C4-2B (cell line): ENCODE measurements at regions not wholly inside any gene's neighbourhood (a gene's known extent, or its start where the extent isn't known, plus 50 kb on each side); places are given as distances from the start of the nearest gene placed in this dataset.

Experiments
- ZFX ChIP-seq: fragments of 450-650 bp; IDR thresholded peaks from 2 replicates; pipeline ENCODE4 v1.6.1; 2017
- TF ChIP-seq, protein P1 (sequence below): fragments of 450-650 bp; conservative IDR thresholded peaks from 2 replicates; pipeline ENCODE4 v1.5.1; 2017; ENCODE audit warnings: mild to moderate bottlenecking

DNA sequence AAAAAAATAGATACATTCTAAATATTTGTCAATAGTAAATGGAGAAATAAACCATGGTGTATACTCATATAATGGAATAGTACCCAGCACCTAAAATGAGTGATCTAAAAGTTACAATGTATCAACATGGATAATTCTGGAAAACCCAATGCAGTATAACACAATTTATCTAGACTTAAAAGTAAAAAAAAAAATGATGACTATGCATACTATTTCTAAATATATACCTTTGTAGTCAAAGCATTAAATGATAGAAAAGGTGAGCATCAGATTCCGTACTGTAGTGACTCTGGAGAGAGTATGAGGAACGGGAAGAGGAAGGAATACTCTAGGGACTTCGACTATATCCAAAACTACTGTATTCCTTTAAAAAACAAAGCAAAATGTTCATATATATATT lies 115.2 kb upstream of the CDCA7L start:
- TF ChIP-seq, protein P1, sequence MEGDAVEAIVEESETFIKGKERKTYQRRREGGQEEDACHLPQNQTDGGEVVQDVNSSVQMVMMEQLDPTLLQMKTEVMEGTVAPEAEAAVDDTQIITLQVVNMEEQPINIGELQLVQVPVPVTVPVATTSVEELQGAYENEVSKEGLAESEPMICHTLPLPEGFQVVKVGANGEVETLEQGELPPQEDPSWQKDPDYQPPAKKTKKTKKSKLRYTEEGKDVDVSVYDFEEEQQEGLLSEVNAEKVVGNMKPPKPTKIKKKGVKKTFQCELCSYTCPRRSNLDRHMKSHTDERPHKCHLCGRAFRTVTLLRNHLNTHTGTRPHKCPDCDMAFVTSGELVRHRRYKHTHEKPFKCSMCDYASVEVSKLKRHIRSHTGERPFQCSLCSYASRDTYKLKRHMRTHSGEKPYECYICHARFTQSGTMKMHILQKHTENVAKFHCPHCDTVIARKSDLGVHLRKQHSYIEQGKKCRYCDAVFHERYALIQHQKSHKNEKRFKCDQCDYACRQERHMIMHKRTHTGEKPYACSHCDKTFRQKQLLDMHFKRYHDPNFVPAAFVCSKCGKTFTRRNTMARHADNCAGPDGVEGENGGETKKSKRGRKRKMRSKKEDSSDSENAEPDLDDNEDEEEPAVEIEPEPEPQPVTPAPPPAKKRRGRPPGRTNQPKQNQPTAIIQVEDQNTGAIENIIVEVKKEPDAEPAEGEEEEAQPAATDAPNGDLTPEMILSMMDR: no peak
- no peak for TF ChIP-seq ZFX
